LNCaP clone FGC (cell line): ENCODE measurements at regions not wholly inside any gene's neighbourhood (a gene's known extent, or its start where the extent isn't known, plus 50 kb on each side); places are given as distances from the start of the nearest gene placed in this dataset.

Experiments used
- DNase-seq: peaks from one replicate; pipeline ENCODE4 v3.0.0-alpha.2; 2011; ENCODE audit warnings: low read depth
- H3K4me3 ChIP-seq: 2 replicates; pipeline ENCODE4 v1.5.1; 2011; ENCODE audit warnings: mild to moderate bottlenecking, low read depth, low read length, control low read depth
- TF ChIP-seq, protein P1 (sequence below): IDR thresholded peaks from 2 replicates; pipeline ENCODE4 v1.5.1; 2012; ENCODE audit warnings: mild to moderate bottlenecking; ENCODE audit not compliant: control insufficient read depth, insufficient read depth; ENCODE audit errors: extremely low read depth

DNA sequence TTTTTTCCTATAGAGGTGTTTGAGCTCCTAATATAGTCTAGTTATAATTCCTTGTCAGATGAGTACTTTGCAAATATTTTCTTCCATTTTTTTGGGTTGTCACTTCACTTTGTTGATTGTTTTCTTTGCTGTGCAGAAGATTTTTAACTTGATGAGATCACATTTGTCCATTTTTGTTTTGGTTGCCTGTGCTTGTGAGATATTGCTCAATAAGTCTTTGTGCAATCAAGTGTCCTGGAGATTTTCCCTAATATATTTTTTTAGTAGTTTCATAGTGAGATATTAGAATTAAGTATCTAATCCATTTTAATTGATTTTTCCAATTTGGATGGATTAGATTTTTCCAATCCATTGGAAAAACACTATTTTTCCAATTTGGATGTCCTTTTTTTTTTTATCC lies 1395.5 kb downstream of the PLA2G4A start:
- no peak overlapping the region for H3K4me3 ChIP-seq
- DNase-seq = no peak
- TF ChIP-seq, protein P1, sequence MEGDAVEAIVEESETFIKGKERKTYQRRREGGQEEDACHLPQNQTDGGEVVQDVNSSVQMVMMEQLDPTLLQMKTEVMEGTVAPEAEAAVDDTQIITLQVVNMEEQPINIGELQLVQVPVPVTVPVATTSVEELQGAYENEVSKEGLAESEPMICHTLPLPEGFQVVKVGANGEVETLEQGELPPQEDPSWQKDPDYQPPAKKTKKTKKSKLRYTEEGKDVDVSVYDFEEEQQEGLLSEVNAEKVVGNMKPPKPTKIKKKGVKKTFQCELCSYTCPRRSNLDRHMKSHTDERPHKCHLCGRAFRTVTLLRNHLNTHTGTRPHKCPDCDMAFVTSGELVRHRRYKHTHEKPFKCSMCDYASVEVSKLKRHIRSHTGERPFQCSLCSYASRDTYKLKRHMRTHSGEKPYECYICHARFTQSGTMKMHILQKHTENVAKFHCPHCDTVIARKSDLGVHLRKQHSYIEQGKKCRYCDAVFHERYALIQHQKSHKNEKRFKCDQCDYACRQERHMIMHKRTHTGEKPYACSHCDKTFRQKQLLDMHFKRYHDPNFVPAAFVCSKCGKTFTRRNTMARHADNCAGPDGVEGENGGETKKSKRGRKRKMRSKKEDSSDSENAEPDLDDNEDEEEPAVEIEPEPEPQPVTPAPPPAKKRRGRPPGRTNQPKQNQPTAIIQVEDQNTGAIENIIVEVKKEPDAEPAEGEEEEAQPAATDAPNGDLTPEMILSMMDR = no peak

DNA sequence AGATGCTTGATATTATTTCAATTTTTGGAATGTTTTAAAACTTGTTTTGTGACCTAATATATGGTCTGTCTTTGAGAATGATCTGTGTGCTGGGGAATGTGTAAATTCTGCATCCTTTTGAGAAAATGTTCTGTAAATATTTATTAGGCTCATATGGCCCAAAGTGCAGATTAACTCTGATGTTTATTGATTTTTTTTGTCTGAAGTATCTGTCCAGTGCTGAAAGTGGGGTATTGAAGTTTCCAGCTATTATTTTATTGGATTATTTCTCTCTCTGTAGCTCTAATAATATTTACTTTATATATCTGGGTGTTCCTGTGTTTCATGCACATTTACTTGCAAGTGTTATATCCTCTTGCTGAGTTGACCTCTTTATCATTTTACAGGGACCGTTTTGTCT lies 1397.2 kb downstream of the PLA2G4A start:
- H3K4me3 ChIP-seq = no peak overlapping the region
- no peak for DNase-seq
- TF ChIP-seq, protein P1 = no peak

DNA sequence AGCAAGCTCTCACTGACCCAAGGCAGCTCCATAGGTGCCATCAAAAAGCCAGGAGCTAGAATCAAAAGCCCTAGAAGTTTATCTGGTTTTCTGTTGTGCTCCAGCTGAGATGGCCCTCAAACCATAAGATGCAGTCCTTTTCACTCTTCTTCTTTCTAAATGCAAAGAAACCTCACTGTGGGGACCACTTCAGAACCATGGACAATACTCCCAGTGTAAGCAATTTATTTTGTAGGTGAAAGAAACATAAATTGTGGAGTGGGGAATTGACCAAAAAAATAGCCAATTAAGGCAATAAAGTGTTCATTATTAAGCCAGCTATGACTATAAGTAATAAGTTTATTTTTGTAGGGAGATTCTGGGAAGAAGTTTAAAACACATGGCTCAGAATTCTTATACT lies 1399.9 kb downstream of the PLA2G4A start:
- H3K4me3 ChIP-seq = no peak overlapping the region
- DNase-seq = no peak
- TF ChIP-seq, protein P1 = no peak

DNA sequence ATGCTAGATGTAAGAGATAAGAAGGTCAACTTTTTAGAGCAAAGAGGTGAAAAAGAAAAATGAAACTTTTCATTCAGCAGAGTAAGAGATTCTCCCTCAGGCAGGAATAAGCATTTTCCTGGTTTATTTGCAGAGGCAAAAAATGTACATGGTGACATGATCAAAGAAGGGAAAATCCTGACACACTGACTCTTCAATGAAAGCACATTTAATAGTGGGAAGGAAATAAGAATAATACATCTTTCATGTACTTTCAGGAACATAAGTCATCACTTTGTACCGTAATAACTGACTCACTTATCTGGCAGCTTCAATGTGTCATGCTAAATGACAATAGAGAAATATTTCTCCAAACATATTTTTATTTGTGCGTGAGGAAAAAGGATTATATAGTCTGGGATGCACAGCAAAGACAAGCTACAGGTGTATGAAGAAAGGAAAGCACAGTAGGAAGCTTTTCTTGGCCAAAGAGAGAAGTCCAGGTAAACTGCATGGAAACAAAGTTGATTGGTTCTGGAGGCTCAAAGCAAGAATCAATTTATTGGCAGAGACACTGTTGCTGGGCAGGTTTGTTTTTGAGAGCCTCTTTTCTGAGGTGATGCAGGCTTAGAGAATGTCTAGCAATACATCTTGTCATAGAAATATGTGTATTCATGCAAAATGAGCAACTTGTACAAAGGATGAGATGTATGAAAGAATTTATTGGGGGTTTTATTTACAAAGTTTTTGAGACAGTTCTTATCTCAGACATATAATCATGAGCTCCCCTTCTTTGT lies 1409.0 kb downstream of the PLA2G4A start:
- DNase-seq = no peak
- TF ChIP-seq, protein P1 = no peak
- no peak overlapping the region for H3K4me3 ChIP-seq

DNA sequence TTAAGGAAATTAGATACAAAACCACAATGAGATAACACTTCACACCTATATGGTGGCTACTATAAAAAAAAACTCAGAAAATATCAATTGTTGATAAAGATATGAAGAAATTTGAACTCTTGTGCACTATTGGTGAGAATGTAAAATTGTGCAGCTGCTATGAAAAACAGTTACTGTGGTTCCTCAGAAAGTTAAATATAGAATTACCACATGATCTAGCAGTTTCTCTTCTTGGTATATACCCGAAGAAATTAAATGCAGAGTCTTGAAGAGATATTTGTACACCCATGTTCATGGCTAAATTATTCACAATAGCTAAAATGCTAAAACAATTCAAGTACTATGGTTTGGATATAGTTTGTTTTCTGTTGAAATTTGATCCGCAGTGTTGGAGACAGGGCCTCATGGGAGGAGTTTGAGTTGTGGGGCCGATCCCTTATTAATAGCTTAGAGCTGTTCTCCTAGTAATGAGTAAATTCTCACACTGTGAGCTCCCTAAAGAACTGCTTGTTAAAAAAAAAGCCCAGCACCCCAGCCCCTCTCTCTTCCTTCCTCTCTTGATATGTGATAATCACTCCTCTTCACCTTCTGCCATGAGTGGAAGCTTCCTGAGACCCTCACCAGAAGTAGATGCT lies 1412.1 kb downstream of the PLA2G4A start:
- TF ChIP-seq, protein P1 = no peak
- H3K4me3 ChIP-seq = no peak overlapping the region
- DNase-seq = no peak

DNA sequence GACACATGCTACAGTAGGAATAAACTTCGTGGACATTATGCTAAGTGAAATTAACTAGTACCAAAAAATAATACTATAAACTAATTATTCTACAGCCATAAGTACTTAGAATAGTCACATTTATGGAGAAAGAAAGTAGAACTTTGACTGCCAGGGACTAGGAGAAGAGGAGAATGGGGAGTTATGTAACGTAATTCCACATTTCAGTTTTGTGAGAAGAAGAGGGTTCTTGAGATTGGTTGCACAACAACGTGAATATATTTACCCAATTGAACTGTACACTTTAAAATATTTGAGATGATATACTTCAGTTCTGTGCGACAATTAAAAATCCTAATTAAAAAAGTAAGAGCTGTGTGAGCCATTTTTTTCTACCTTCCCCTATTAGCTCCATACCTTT lies 1412.9 kb downstream of the PLA2G4A start:
- TF ChIP-seq, protein P1 = no peak
- H3K4me3 ChIP-seq = no peak overlapping the region
- no peak for DNase-seq
